A673 (cell line): ENCODE measurements at regions not wholly inside any gene's neighbourhood (a gene's known extent, or its start where the extent isn't known, plus 50 kb on each side); places are given as distances from the start of the nearest gene placed in this dataset.

Experiments
- CTCF ChIP-seq: fragments of 300-800, 200-600 bp; sonication (generic); conservative IDR thresholded peaks from 2 replicates; pipeline ENCODE4 v1.5.1; 2017; ENCODE audit warnings: low read depth, mild to moderate bottlenecking, antibody characterized with exemption, low read length, moderate library complexity, mixed read lengths
- EZH2 ChIP-seq: fragments of 200-600 bp; sonication (generic); IDR thresholded peaks from 2 replicates; pipeline ENCODE4 v1.6.1; 2017; ENCODE audit warnings: borderline replicate concordance, low read depth, mild to moderate bottlenecking, mixed read lengths, antibody characterized with exemption, low read length; ENCODE audit not compliant: poor library complexity, severe bottlenecking

GRCh38 chr6:4271761-4272470 lies 136.5 kb upstream of the ECI2 start:
- TF ChIP-seq CTCF = no peak
- no peak for TF ChIP-seq EZH2
